WERI-Rb-1 (cell line): ENCODE measurements at regions not wholly inside any gene's neighbourhood (a gene's known extent, or its start where the extent isn't known, plus 50 kb on each side); places are given as distances from the start of the nearest gene placed in this dataset.

Source experiments
- DNase-seq: peaks from one replicate; pipeline ENCODE4 v3.0.0-alpha.2; 2020
- H3K27ac ChIP-seq: fragments of 250-450 bp; sonication (Bioruptor Pico); 2 replicates; pipeline ENCODE4 v1.5.1; 2020; ENCODE audit warnings: mild to moderate bottlenecking, moderate library complexity
- H3K27me3 ChIP-seq: fragments of 250-450 bp; sonication (Bioruptor Pico); 2 replicates; pipeline ENCODE4 v1.5.1; 2021; ENCODE audit warnings: mild to moderate bottlenecking, low read depth, moderate library complexity; ENCODE audit not compliant: insufficient read depth, severe bottlenecking
- H3K36me3 ChIP-seq: fragments of 250-450 bp; sonication (Bioruptor Pico); 2 replicates; pipeline ENCODE4 v1.5.1; 2020; ENCODE audit warnings: mild to moderate bottlenecking, moderate library complexity
- H3K4me3 ChIP-seq: 2 replicates; pipeline ENCODE4 v1.5.1; 2011; ENCODE audit warnings: low read depth, mild to moderate bottlenecking, control low read depth, low read length
- H3K9me3 ChIP-seq: fragments of 250-450 bp; sonication (Bioruptor Pico); 2 replicates; pipeline ENCODE4 v1.5.1; 2021; ENCODE audit warnings: mild to moderate bottlenecking, moderate library complexity; ENCODE audit not compliant: severe bottlenecking
- TF ChIP-seq, protein P1 (sequence below): IDR thresholded peaks from 2 replicates; pipeline ENCODE4 v1.5.1; 2011; ENCODE audit warnings: low read depth, mild to moderate bottlenecking, control low read depth, inconsistent platforms, low read length

DNA sequence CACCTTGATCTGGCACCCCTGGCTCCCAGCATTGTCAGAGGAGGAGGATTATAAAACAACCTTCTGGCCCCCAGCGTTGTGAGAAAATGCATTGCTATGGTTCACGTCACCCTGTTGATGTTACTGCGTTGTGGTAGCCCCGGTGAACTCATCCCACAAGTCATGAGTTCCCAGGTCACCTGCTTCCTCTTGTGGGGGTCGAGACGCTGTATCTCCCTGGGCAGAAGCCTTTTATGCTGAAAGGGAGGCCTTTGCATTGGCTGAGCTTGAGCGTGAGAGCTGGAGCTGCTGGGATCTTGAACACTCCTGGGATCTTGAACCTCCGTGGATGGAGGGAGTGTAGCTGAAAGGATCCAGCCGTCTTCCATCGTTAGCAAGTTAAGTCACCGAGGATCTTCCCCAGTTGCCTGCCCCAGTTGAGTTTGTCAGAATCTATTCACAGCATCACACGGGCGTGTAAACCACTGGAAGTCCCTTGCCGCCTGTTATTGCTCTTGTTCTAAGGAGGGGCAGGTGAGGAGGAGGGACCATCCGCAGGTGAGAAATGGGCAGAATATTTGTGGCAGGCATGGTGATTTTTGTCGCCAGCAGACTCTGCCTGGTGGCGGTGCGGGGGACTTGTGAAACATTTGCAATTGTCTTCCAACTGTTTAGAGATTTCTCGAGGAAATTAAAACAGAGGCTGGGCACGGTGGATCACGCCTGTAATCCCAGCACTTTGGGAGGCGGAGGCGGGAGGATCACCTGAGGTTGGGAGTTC lies 299.9 kb downstream of the ASMT start:
- H3K27me3 ChIP-seq = no peaks in the 10 kb centered on the region
- no peaks in the 10 kb centered on the region for H3K36me3 ChIP-seq
- H3K9me3 ChIP-seq = no peaks in the 10 kb centered on the region
- H3K4me3 ChIP-seq = no peak overlapping the region
- no peak for DNase-seq
- TF ChIP-seq, protein P1, sequence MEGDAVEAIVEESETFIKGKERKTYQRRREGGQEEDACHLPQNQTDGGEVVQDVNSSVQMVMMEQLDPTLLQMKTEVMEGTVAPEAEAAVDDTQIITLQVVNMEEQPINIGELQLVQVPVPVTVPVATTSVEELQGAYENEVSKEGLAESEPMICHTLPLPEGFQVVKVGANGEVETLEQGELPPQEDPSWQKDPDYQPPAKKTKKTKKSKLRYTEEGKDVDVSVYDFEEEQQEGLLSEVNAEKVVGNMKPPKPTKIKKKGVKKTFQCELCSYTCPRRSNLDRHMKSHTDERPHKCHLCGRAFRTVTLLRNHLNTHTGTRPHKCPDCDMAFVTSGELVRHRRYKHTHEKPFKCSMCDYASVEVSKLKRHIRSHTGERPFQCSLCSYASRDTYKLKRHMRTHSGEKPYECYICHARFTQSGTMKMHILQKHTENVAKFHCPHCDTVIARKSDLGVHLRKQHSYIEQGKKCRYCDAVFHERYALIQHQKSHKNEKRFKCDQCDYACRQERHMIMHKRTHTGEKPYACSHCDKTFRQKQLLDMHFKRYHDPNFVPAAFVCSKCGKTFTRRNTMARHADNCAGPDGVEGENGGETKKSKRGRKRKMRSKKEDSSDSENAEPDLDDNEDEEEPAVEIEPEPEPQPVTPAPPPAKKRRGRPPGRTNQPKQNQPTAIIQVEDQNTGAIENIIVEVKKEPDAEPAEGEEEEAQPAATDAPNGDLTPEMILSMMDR = no peak
- H3K27ac ChIP-seq = no peak overlapping the region

DNA sequence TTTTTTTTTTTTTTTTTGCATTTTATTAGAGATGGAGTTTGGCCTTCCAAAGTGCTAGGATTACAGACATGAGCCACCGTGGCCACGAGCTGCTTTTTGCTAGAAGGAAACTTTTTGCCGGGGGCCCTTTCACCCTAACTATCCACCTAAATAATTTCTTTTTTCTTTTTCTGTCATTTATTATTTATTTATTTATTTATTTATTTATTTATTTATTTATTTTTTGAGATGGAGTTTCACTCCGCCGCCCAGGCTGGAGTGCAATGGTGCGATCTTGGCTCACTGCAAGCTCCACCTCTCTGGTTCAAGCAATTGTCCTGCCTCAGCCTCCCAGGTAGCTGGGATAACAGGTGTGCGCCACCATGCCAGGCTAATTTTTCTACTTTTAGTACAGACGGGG lies 303.9 kb downstream of the ASMT start:
- H3K4me3 ChIP-seq = no peak overlapping the region
- H3K36me3 ChIP-seq = no peaks in the 10 kb centered on the region
- H3K27ac ChIP-seq = no peak overlapping the region
- no peaks in the 10 kb centered on the region for H3K27me3 ChIP-seq
- no peaks in the 10 kb centered on the region for H3K9me3 ChIP-seq
- DNase-seq = no peak
- TF ChIP-seq, protein P1 = no peak

DNA sequence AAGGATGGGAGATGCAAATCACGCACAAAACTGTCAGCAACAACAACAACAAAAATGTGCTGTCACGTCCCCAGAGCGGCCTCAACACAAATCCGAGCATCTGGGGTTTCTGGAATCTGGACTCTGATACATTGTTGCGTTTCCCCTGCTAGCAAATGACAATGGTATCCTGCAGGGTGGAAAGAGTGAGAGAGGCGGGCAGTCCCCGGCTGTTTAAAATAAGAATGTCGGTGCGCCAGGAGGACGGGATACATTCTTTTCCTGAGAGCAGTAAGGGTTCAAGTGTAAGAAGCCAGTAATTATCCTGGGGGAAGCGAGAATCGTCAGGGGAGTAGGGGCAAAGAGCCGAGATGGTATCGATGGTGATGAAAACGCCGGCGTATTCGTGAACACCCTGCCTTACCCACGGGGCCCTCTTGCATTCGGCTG lies 310.2 kb downstream of the ASMT start:
- H3K36me3 ChIP-seq = no peaks in the 10 kb centered on the region
- H3K9me3 ChIP-seq = peaks cover 2% of the 10 kb centered on the region
- H3K4me3 ChIP-seq = no peak overlapping the region
- no peak for DNase-seq
- TF ChIP-seq, protein P1 = no peak
- H3K27ac ChIP-seq = no peak overlapping the region
- no peaks in the 10 kb centered on the region for H3K27me3 ChIP-seq

DNA sequence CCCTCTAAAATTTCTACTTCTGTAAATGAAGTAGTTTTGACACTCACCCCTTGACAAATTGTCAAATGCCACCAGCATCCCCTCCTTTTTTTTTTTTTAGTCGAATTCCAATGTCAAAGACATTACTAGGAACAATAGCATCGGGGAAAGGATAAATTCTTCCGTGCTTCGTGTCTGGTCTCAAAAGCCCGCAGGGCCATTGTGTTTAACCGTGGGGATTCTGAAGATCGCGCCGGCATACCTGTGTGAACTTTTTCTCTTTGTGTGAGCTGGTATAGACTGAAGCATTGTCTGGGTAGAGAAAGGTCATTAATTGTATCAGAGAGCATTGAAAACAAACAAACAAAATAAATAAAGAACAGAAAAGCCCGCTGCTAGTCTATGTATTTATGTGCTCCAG lies 313.9 kb downstream of the ASMT start:
- H3K27ac ChIP-seq = no peak overlapping the region
- TF ChIP-seq, protein P1 = no peak
- H3K4me3 ChIP-seq = no peak overlapping the region
- peaks cover 2% of the 10 kb centered on the region for H3K9me3 ChIP-seq
- no peaks in the 10 kb centered on the region for H3K36me3 ChIP-seq
- no peak for DNase-seq
- H3K27me3 ChIP-seq = no peaks in the 10 kb centered on the region

DNA sequence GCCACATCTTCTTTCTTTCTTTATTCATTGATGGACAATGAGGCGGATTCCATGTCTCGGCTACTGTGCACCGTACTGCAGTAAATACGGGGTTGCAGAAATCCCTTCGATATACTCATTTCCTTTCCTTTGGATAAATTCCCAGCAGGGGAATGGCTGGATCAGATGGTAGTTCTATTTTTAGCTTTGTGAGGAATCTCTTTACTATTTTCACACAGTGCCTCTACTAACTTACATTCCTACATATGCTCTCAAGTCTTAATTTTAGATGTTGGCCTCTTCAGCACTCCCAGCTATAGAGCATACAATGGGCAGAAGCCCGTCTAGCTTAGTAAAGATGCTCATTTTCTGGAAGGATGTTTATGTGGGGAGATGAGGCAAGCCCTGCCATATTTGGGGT lies 317.4 kb downstream of the ASMT start:
- H3K9me3 ChIP-seq = no peaks in the 10 kb centered on the region
- DNase-seq = no peak
- H3K27ac ChIP-seq = no peak overlapping the region
- TF ChIP-seq, protein P1 = no peak
- H3K27me3 ChIP-seq = no peaks in the 10 kb centered on the region
- H3K4me3 ChIP-seq = no peak overlapping the region
- H3K36me3 ChIP-seq = no peaks in the 10 kb centered on the region

DNA sequence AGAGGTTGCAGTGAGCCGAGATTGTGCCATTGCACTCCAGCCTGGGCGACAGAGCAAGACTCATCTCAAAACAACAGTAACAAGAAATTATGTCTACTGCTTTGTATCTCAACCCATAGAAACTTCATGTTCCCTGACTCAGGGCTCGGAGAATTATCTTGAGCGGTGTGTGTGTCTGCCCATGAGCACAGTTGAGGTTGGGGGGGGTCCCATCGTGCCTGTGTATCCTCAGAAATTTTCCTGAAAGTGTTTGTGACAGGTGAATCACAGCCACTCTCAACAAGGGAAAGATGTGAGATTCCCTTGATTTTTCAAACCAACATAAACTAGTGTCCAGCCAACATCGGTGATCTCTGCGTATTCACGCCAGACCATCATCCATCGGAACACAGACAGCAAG lies 319.1 kb downstream of the ASMT start:
- Histone ChIP-seq H3K4me3 (no peak overlapping the region), H3K27me3 (no peaks in the 10 kb centered on the region), H3K9me3 (no peaks in the 10 kb centered on the region), H3K27ac (no peak overlapping the region), H3K36me3 (no peaks in the 10 kb centered on the region)
- no peak for DNase-seq
- TF ChIP-seq, protein P1 = no peak
